ENCODE measurements at regions not wholly inside any gene's neighbourhood (a gene's known extent, or its start where the extent isn't known, plus 50 kb on each side); places are given as distances from the start of the nearest gene placed in this dataset.

DNA sequence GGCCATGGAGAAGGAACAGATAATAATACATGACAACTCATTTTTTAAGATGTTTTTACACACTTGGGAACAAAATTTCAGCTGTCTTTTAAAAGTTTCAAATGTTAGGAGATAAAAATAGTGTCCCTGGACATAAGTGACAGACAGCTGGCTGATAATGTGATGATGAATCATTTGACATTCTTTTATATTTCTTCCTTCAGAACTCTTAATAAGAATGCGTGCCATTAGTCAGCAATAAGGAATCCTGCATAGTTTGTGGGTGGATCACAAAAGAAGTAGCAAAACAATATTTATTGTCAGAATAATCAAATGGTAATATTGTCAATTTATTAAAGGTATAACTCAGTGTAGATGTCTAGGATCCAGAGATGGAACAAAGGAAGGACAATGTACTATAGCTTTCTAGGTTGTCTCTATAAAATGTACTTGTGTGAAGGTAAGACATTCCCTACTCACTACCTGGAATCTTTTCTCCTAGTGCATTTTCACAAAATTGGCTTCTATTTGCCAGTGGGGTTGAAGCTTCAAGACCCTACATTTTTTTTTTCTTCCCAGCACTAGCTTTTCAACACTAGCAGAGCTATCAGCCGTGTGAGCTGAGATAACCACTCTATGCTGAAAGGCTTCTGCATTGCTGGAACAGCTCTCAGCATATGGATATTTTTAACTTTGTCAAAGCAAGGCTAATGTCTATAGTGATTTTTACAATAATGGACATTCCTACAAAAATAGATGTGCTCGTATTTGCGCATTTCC, 175.6 kb upstream of the SLITRK6 start:
- TF ChIP-seq EZH2phosphoT487 (IDR thresholded peaks at IDR 0.05; ENCODE audit: borderline replicate concordance, low read length), result no peak
- TF ChIP-seq, protein P1, sequence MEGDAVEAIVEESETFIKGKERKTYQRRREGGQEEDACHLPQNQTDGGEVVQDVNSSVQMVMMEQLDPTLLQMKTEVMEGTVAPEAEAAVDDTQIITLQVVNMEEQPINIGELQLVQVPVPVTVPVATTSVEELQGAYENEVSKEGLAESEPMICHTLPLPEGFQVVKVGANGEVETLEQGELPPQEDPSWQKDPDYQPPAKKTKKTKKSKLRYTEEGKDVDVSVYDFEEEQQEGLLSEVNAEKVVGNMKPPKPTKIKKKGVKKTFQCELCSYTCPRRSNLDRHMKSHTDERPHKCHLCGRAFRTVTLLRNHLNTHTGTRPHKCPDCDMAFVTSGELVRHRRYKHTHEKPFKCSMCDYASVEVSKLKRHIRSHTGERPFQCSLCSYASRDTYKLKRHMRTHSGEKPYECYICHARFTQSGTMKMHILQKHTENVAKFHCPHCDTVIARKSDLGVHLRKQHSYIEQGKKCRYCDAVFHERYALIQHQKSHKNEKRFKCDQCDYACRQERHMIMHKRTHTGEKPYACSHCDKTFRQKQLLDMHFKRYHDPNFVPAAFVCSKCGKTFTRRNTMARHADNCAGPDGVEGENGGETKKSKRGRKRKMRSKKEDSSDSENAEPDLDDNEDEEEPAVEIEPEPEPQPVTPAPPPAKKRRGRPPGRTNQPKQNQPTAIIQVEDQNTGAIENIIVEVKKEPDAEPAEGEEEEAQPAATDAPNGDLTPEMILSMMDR (IDR thresholded peaks at IDR 0.05; ENCODE audit: low read depth, low read length, poor library complexity, severe bottlenecking), result no peak

All from DOHH2 (cell line).